Epithelial cell of proximal tubule (primary cell): ENCODE measurements at regions not wholly inside any gene's neighbourhood (a gene's known extent, or its start where the extent isn't known, plus 50 kb on each side); places are given as distances from the start of the nearest gene placed in this dataset.
"Not testable (repeated sequence)": the region's sequence is repeated elsewhere in the genome, so short reads cannot be mapped to it uniquely, and the experiment has no call there.

ENCODE experiments used
- DNase-seq: peaks from one replicate; pipeline ENCODE4 v3.0.0-alpha.2; 2011; ENCODE audit warnings: low read depth
- H3K4me3 ChIP-seq: 2 replicates; pipeline ENCODE4 v1.5.1; 2011; ENCODE audit warnings: low read depth, mild to moderate bottlenecking, low read length
- CTCF ChIP-seq: conservative IDR thresholded peaks from 2 replicates; pipeline ENCODE4 v1.5.1; 2012; ENCODE audit warnings: low read depth, mild to moderate bottlenecking, low read length

DNA sequence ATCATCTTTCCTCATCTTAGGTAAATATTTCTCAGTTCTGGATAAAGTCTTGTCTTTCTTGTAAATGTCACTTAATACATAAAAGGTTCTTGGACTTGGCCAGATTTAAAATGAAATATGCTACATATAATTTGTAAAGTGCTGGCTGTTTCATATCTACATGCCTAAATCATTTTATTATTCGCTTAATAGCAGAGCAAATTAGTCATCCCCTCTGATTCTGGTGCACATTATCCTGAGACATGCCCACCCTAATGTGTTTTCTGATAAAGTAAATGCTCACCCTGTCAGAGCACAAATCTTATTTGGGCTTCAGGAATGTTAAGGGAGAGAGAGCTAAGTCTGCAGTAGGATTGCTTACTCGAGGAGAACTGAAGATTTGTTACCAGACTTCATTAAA is 166.5 kb upstream of the IZUMO3 start:
- TF ChIP-seq CTCF: no peak
- no peak overlapping the region for H3K4me3 ChIP-seq
- DNase-seq: no peak

- TF ChIP-seq CTCF: no peak
- DNase-seq: no peak
- H3K4me3 ChIP-seq: no peak overlapping the region
Observed at GRCh38 chr9:24708814-24709213, 163.1 kb upstream of the IZUMO3 start.

DNA sequence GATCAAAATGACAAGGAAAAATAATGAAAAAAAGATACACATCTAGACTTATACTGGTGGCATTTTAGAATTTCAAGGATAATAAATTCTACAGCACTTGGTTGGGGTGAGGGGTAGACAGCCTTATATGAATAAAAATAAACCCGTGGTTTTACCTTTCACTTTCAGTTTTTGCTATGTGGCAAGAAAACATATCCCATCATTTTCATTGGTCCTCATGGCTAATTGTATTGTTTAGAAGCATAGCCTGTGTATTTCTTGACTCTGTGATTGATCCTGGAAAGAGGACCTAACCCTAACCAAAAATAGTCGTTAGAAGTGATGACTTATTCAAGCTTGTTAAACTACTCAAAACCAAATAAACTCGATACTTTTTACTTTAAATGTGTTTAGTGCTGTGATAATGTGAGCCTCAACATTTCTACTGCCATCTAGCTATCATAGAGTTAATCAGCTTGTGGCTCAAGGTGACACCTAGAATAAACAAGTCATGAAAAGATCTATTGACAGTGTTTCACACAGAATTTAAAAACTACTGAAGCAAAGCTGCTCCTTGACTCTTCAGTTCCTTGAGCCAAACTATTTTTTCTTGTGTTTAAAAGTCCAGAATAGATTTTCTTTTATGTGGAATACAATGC is 153.3 kb upstream of the IZUMO3 start:
- DNase-seq: no peak
- peak overlapping the region; percentile 35 for H3K4me3 ChIP-seq
- peak; percentile 10 for TF ChIP-seq CTCF

DNA sequence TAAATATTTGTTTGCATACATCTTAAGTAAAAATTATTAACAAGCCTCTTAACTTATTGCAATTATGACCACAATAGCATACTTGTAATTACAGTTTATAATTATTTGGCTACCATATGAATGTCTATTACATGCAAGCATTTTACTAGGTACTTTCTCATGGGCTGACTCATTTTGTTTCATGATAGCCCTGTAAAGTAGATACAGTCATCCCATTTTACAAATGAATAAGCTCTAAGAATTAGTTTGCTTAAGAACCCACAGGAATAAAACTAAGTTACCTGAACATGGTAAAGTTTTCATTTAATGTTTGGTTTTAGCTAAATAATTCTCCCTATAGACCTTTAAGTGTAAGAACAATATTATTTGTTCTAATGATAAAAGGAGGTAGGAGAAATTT is 126.6 kb upstream of the IZUMO3 start:
- DNase-seq: no peak
- no peak for TF ChIP-seq CTCF
- H3K4me3 ChIP-seq: no peak overlapping the region

- DNase-seq: no peak
- no peak overlapping the region for H3K4me3 ChIP-seq
- no peak for TF ChIP-seq CTCF
Observed at GRCh38 chr9:24657387-24657786, 111.7 kb upstream of the IZUMO3 start.

DNA sequence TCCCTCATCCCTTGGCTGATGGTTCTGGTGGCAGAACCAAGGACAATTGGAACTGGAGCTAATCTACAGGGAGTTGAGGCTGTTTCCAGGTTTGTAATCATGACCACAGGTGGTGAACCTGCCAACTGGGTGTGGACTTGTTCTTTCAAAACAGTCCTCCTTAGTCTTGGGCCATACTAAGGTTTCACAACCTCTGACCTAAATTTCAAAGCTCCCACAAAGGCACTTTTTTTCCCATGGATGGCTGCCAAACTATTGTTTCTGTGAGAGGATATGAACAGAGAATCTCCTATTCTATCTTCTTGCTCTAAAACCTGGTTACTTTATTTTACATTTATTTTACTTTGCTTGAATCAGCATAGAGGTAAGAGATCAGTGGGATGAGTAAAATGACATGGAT is 106.5 kb upstream of the IZUMO3 start:
- H3K4me3 ChIP-seq: no peak overlapping the region
- no peak for TF ChIP-seq CTCF
- DNase-seq: no peak

DNA sequence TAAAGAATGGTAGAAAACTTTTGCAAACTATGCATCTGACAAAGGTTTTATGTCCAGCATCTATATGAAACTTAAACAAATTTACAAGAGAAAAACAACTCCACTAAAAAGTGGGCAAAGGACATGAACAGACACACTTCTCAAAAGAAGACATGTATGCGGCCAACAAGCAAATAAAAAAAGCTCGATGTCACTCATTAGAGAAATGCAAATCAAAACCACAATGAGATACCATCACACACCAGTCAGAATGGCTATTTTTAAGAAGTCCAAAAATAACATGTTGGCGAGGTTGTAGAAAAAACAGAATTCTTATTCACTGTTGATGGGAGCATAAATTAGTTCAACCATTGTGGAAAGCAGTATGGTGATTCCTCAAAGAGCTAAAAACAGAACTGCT is 83.1 kb upstream of the IZUMO3 start:
- DNase-seq, H3K4me3 ChIP-seq: not testable (repeated sequence)
